Prostate gland (tissue), 2 donors: ENCODE measurements at regions not wholly inside any gene's neighbourhood (a gene's known extent, or its start where the extent isn't known, plus 50 kb on each side); places are given as distances from the start of the nearest gene placed in this dataset.
"Not testable (repeated sequence)": the region's sequence is repeated elsewhere in the genome, so short reads cannot be mapped to it uniquely, and the experiment has no call there.

Source experiments
- DNase-seq: peaks from one replicate; pipeline ENCODE4 v3.0.0-alpha.2; 2019; ENCODE audit warnings: low spot score
- H3K27ac ChIP-seq, 2 donors: fragments of 200-600 bp; sonication (generic); 2 replicates each; pipeline ENCODE4 v1.5.1; 2017 to 2019
- H3K27me3 ChIP-seq: fragments of 200-600 bp; sonication (generic); replicated peaks from 2 replicates; pipeline ENCODE4 v1.5.1; 2019; ENCODE audit not compliant: insufficient read depth
- H3K36me3 ChIP-seq, 2 donors: fragments of 200-600 bp; sonication (generic); 1 replicate in 1 of 2; 2 replicates in 1 of 2; pipeline versions ENCODE4 v1.5.1 to v1.8.1; 2017 to 2019
- H3K4me1 ChIP-seq: fragments of 200-600 bp; sonication (generic); replicated peaks from 2 replicates; pipeline ENCODE4 v1.5.1; 2019
- H3K4me3 ChIP-seq, 2 donors: fragments of 200-600 bp; sonication (generic); 2 replicates each; pipeline ENCODE4 v1.5.1; 2017 to 2019
- H3K9me3 ChIP-seq: fragments of 200-600 bp; sonication (generic); 2 replicates; pipeline ENCODE4 v1.5.1; 2017
- POLR2A ChIP-seq: fragments of 450-650 bp; IDR thresholded peaks from one replicate; pipeline ENCODE4 v1.6.1; 2016; ENCODE audit warnings: antibody characterized with exemption, mild to moderate bottlenecking
- POLR2AphosphoS5 ChIP-seq: sonication (generic); formaldehyde crosslinking; IDR thresholded peaks from one replicate; pipeline ENCODE4 v1.6.1; 2017; ENCODE audit warnings: antibody characterized with exemption
- WGBS: methylation state at CpG from one replicate; pipeline ENCODE4 v1.1.5; 2018; 5-methylcytosine and 5-hydroxymethylcytosine counted together
- intact Hi-C: fragments of 100-400 bp; cut with DNase I; formaldehyde crosslinking; loops from one replicate; pipeline ENCODE4 v1.14.2; 2022
- TF ChIP-seq, protein P1 (sequence below), 4 experiments: fragments of 200-600 bp in 2 of 4; fragments of 450-650 bp in 2 of 4; sonication (generic) in 2 of 4; IDR thresholded peaks; 1 replicate in 3 of 4; 2 replicates in 1 of 4; pipeline ENCODE4 v1.5.1; 2016 to 2019; ENCODE audit warnings: antibody characterized with exemption in 4 of 4, mild to moderate bottlenecking in 2 of 4, moderate library complexity in 2 of 4

DNA sequence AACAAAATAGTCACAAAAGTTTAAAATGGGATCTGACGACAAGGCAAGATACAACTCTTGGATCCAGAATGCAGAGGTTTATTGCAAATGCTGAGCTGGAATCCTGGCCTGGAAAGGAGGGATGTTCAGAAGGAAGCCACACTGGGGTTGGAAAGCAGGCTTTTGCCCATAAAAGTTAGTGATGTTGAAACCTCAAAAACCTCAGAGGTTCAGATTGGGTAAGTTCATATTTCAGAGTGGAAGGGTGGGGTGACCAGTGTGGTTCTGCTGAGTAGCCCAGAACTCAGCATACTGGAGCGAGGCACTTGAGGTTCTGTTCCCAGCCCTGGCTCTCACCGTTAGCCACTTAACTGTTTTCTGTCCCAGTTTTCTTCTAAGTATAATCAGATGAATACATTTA is 114.0 kb upstream of the OSTN start:
- DNase-seq = no peak
- intact Hi-C loops = no loop called here
- Histone ChIP-seq H3K27me3 (no peaks in the 10 kb centered on the region), H3K36me3 (no peaks in the 10 kb centered on the region), H3K4me3 (no peak overlapping the region), H3K27ac (no peak overlapping the region), H3K9me3 (no peaks in the 10 kb centered on the region), H3K4me1 (no peaks in the 10 kb centered on the region)
- TF ChIP-seq, protein P1, sequence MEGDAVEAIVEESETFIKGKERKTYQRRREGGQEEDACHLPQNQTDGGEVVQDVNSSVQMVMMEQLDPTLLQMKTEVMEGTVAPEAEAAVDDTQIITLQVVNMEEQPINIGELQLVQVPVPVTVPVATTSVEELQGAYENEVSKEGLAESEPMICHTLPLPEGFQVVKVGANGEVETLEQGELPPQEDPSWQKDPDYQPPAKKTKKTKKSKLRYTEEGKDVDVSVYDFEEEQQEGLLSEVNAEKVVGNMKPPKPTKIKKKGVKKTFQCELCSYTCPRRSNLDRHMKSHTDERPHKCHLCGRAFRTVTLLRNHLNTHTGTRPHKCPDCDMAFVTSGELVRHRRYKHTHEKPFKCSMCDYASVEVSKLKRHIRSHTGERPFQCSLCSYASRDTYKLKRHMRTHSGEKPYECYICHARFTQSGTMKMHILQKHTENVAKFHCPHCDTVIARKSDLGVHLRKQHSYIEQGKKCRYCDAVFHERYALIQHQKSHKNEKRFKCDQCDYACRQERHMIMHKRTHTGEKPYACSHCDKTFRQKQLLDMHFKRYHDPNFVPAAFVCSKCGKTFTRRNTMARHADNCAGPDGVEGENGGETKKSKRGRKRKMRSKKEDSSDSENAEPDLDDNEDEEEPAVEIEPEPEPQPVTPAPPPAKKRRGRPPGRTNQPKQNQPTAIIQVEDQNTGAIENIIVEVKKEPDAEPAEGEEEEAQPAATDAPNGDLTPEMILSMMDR (IDR thresholded peaks at IDR 0.05) = no peak
- TF ChIP-seq POLR2A (no peak), POLR2AphosphoS5 (no peak)
- WGBS = 78% methylated on average over 3 of the region's 3 CpGs

DNA sequence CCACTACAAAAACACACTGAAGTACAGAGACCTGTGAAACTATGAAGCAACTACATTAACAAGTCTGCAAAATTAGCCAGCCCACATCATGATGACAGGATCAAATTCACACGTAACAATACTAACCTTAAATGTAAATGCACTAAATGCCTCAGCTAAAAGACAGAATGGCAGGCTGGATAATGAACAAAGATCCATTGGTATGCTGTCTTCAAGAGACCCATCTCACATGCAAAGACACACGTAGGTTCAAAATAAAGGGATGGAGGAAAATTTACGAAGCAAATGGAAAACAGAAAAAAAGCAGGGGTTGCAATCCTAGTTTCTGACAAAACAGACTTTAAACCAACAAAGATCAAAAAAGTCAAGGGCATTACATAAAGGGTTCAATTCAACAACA is 120.1 kb upstream of the OSTN start:
- DNase-seq, H3K4me1 ChIP-seq, H3K9me3 ChIP-seq, H3K36me3 ChIP-seq, H3K27ac ChIP-seq, H3K27me3 ChIP-seq, intact Hi-C loops, H3K4me3 ChIP-seq: not testable (repeated sequence)
- 91% methylated on average over 3 of the region's 3 CpGs for WGBS

DNA sequence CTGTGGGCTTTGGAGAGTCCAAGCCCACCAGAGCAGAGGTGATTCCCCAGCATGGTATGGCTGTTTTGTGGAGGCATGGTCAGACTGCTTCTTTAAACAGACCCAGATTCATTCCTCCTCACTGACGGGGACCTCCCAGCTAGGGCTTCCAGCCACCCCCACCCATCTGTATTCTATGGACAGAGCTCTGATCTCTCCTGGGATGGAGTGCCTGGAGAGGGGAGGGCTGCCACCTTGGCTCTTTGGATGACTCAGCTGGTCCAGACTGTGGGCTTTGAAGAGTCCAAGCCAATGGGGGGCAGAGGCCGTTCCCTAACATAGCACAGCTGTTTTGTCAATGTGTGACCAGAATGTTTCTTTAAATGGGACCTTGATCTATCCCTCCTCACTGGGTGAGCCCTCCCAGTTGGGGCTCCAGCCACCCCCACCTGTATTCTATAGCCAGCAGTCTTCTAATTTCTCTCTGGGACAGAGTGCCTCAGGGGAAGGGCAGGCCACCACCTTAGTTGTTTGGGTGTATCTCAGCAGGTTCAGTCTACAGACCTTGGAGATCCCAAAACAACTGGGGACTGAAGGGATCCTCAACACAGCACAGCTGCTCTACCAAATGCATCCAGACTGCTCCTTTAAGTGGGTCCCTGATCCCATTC is 122.0 kb upstream of the OSTN start:
- Histone ChIP-seq H3K4me3 (no peak overlapping the region), H3K36me3 (no peaks in the 10 kb centered on the region), H3K27me3 (no peaks in the 10 kb centered on the region), H3K27ac (no peak overlapping the region), H3K9me3 (no peaks in the 10 kb centered on the region), H3K4me1 (no peaks in the 10 kb centered on the region)
- DNase-seq = no peak
- WGBS = 95% methylated on average over 2 of the region's 2 CpGs
- TF ChIP-seq POLR2A (no peak), POLR2AphosphoS5 (no peak)
- TF ChIP-seq, protein P1 (IDR thresholded peaks at IDR 0.05) = no peak
- intact Hi-C loops = no loop called here

DNA sequence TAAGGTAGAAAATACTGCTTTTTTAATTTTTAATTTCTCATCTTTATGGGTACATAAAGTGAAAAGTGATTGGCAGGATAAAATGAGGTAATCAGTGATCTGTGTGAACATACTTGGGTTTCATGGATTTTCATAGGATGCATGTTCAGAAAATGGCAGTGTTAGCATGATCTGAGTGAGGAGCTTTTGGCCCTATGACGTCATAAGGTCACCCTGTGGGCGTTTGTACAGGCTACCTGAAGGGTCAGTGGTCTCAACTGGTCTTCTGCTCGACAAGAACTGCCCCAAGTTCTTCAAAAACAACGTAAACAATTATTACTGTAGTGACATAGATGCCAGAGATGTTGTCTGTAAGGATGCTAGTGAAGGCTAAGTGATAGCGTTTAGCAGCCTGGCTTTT is 124.5 kb upstream of the OSTN start:
- Histone ChIP-seq H3K27me3 (no peaks in the 10 kb centered on the region), H3K4me1 (no peaks in the 10 kb centered on the region), H3K4me3 (no peak overlapping the region), H3K9me3 (no peaks in the 10 kb centered on the region), H3K27ac (no peak overlapping the region), H3K36me3 (no peaks in the 10 kb centered on the region)
- no peak for DNase-seq
- intact Hi-C loops = no loop called here
- no peak for TF ChIP-seq POLR2A
- TF ChIP-seq, protein P1 (IDR thresholded peaks at IDR 0.05) = no peak
- TF ChIP-seq POLR2AphosphoS5 = no peak
- WGBS = 50% methylated on average over 5 of the region's 5 CpGs

DNA sequence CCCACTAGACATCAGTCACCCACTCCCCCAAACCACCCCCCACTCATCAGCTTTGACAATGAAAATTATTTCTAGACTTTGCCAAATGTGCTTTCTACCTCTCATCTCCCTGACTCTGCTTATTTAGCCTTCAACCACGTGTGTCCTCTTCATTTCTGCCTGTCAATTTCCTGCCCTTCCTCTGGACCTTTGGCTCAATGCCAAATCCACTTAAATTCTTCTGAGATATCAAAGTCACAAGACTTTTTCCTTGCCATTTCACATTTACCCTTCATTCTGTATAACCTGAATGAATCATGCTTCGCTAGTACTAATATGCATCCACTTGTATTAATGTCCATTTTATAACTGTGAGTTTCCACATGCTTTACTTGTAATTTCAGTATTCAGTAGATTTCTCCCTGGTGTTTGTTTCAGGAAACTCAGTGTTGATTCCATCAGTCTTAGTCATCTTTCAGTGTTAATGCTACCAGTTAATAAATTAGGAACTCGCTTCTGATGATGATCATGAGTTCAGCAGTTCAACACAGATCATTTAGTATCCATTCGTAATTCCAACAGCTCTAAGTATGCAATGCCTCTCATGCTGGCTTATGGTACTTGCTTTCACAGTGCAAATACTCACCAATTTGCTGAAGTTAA is 128.2 kb upstream of the OSTN start:
- no peak overlapping the region for H3K4me3 ChIP-seq
- H3K9me3 ChIP-seq = no peaks in the 10 kb centered on the region
- 73% methylated on average over 4 of the region's 4 CpGs for WGBS
- no peak for DNase-seq
- intact Hi-C loops = no loop called here
- no peak overlapping the region for H3K27ac ChIP-seq
- no peaks in the 10 kb centered on the region for H3K27me3 ChIP-seq
- no peaks in the 10 kb centered on the region for H3K4me1 ChIP-seq
- TF ChIP-seq POLR2A (no peak), POLR2AphosphoS5 (no peak)
- TF ChIP-seq, protein P1 (IDR thresholded peaks at IDR 0.05) = no peak
- H3K36me3 ChIP-seq = no peaks in the 10 kb centered on the region
